ENCODE measurements at regions not wholly inside any gene's neighbourhood (a gene's known extent, or its start where the extent isn't known, plus 50 kb on each side); places are given as distances from the start of the nearest gene placed in this dataset.

DNA sequence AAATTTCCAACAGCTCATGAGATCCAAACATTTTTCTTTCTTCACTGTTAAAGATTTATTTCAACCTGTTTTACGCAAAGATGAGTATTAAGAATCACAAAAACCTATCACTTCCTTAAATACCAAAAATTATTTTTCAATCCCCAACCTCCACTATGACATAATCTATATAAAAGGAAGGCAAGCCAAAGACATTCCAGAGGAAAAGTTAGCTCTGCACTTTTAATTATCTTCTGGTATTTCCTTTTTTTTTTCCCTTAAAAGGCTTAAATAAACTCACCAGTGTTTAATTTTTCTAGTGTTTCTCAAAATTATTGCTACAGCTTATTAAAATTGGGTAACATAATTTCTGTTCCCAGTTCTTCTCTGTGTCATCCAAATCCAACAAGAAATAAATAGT is 75.9 kb downstream of the BMP4 start:
- TF ChIP-seq, protein P1, sequence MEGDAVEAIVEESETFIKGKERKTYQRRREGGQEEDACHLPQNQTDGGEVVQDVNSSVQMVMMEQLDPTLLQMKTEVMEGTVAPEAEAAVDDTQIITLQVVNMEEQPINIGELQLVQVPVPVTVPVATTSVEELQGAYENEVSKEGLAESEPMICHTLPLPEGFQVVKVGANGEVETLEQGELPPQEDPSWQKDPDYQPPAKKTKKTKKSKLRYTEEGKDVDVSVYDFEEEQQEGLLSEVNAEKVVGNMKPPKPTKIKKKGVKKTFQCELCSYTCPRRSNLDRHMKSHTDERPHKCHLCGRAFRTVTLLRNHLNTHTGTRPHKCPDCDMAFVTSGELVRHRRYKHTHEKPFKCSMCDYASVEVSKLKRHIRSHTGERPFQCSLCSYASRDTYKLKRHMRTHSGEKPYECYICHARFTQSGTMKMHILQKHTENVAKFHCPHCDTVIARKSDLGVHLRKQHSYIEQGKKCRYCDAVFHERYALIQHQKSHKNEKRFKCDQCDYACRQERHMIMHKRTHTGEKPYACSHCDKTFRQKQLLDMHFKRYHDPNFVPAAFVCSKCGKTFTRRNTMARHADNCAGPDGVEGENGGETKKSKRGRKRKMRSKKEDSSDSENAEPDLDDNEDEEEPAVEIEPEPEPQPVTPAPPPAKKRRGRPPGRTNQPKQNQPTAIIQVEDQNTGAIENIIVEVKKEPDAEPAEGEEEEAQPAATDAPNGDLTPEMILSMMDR (IDR thresholded peaks at IDR 0.05; ENCODE audit: low read depth, low read length, poor library complexity, severe bottlenecking) = no peak
- no peak for TF ChIP-seq EZH2phosphoT487 (IDR thresholded peaks at IDR 0.05; ENCODE audit: borderline replicate concordance, low read length)

Measured in DOHH2 (cell line).